GM12878 (cell line): ENCODE measurements at regions not wholly inside any gene's neighbourhood (a gene's known extent, or its start where the extent isn't known, plus 50 kb on each side); places are given as distances from the start of the nearest gene placed in this dataset.
"Not testable (repeated sequence)": the region's sequence is repeated elsewhere in the genome, so short reads cannot be mapped to it uniquely, and the experiment has no call there.

Source experiments
- ATAC-seq: fragments of 200-7000 bp; cut with Tn5 transposase; 3 replicates; pipeline ENCODE4 v1.9.1; 2020; ENCODE audit warnings: mild to moderate bottlenecking, moderate library complexity
- BruUV-seq: library from RNA; stranded (reverse); fragments of 400-500 nt; replicated peaks from 2 replicates; lab custom pipeline; 2021; lab: Mats Ljungman, UMichigan
- CTCF ChIA-PET: fragments of 300-600 bp; sonication (Branson Sonifier 250); formaldehyde crosslinking; extraction: SDS; loops from one replicate; lab custom pipeline; 2021; ENCODE audit warnings: inconsistent platforms; lab: Yijun Ruan, JAX
- POLR2A ChIA-PET: fragments of 350-600 bp; formaldehyde crosslinking; extraction: SDS; loops from one replicate; lab custom pipeline; 2021; ENCODE audit warnings: inconsistent platforms; lab: Charles Lee
- RAD21 ChIA-PET: fragments of 300-600 bp; sonication (Branson Sonifier 250); formaldehyde crosslinking; loops from one replicate; lab custom pipeline; 2023; ENCODE audit warnings: antibody characterized with exemption; ENCODE audit not compliant: unreplicated experiment; lab: Charles Lee
- SMC1A ChIA-PET: fragments of 300-600 bp; sonication (Branson Sonifier 250); formaldehyde crosslinking; loops from one replicate; lab custom pipeline; 2023; ENCODE audit not compliant: unreplicated experiment, uncharacterized antibody; lab: Charles Lee
- DNase-seq: peaks from one replicate; pipeline ENCODE4 v3.0.0-alpha.2; 2011; ENCODE audit warnings: low read depth, low spot score
- FAIRE-seq: peaks from 3 replicates; lab custom pipeline; 2011; peaks lifted over from hg19 to GRCh38; lab: Jason Lieb, UNC
- H2AFZ ChIP-seq: 2 replicates; pipeline ENCODE4 v1.6.0; 2011; ENCODE audit warnings: low read depth, low read length, control low read depth; ENCODE audit not compliant: control insufficient read depth
- H3K27ac ChIP-seq: 2 replicates; pipeline ENCODE4 v1.5.1; 2011; ENCODE audit warnings: control low read depth; ENCODE audit not compliant: control insufficient read depth, insufficient read depth
- H3K27me3 ChIP-seq, 2 experiments: replicated peaks in 1 of 2; 2 replicates each; pipeline versions ENCODE4 v1.6.0 to v1.6.1; 2011; ENCODE audit warnings: low read length in 1 of 2; ENCODE audit not compliant: control insufficient read depth in 2 of 2, insufficient read depth in 2 of 2
- H3K36me3 ChIP-seq, 2 experiments: 2 replicates each; pipeline ENCODE4 v1.5.1; 2011; ENCODE audit warnings: low read length in 1 of 2; ENCODE audit not compliant: control insufficient read depth in 2 of 2, insufficient read depth in 2 of 2
- H3K4me1 ChIP-seq: 2 replicates; pipeline ENCODE4 v1.6.1; 2011; ENCODE audit warnings: mild to moderate bottlenecking, low read length, moderate library complexity, mixed read lengths; ENCODE audit not compliant: control insufficient read depth, insufficient read depth
- H3K4me2 ChIP-seq: 2 replicates; pipeline ENCODE4 v1.6.0; 2011; ENCODE audit warnings: control low read depth; ENCODE audit not compliant: control insufficient read depth, insufficient read depth
- H3K4me3 ChIP-seq: fragments of 200-600 bp; sonication (generic); 2 replicates; pipeline ENCODE4 v1.5.1; 2016
- H3K79me2 ChIP-seq: 2 replicates; pipeline ENCODE4 v1.6.0; 2011; ENCODE audit warnings: low read length; ENCODE audit not compliant: control insufficient read depth, insufficient read depth
- H3K9ac ChIP-seq: 2 replicates; pipeline ENCODE4 v1.8.0; 2011; ENCODE audit warnings: low read length, control low read depth, mixed read lengths; ENCODE audit not compliant: control insufficient read depth, insufficient read depth
- H3K9me3 ChIP-seq: replicated peaks from 3 replicates; pipeline ENCODE4 v1.5.1; 2011; ENCODE audit warnings: mild to moderate bottlenecking, low read length; ENCODE audit not compliant: control insufficient read depth, insufficient read depth
- H4K20me1 ChIP-seq: 2 replicates; pipeline ENCODE4 v1.6.0; 2011; ENCODE audit not compliant: control insufficient read depth, insufficient read depth
- ATF2 ChIP-seq: IDR thresholded peaks from 2 replicates; pipeline ENCODE4 v1.6.1; 2012; ENCODE audit warnings: low read length, inconsistent platforms
- CBFB ChIP-seq: IDR thresholded peaks from 2 replicates; pipeline ENCODE4 v1.6.1; 2016; ENCODE audit warnings: antibody characterized with exemption, low read depth
- CHD4 ChIP-seq: fragments of 200-600 bp; sonication (generic); IDR thresholded peaks from 2 replicates; pipeline ENCODE4 v1.6.1; 2016; ENCODE audit warnings: mild to moderate bottlenecking
- MTA2 ChIP-seq: fragments of 450-650 bp; IDR thresholded peaks from 2 replicates; pipeline ENCODE4 v1.6.1; 2016; ENCODE audit warnings: low read depth, mild to moderate bottlenecking, moderate library complexity
- NFYB ChIP-seq: IDR thresholded peaks from 2 replicates; pipeline ENCODE4 v1.6.1; 2011; ENCODE audit warnings: low read depth, mild to moderate bottlenecking, low read length, improper control_type of control experiment, moderate library complexity; ENCODE audit not compliant: insufficient read depth
- PBX3 ChIP-seq: IDR thresholded peaks from 2 replicates; pipeline ENCODE4 v1.6.1; 2011; ENCODE audit warnings: mild to moderate bottlenecking, low read depth, low read length, moderate library complexity; ENCODE audit not compliant: insufficient replicate concordance
- SMARCA5 ChIP-seq: fragments of 450-650 bp; IDR thresholded peaks from 2 replicates; pipeline ENCODE4 v1.6.1; 2017; ENCODE audit warnings: mild to moderate bottlenecking
- TCF7 ChIP-seq: IDR thresholded peaks from 2 replicates; pipeline ENCODE4 v1.6.1; 2014; ENCODE audit warnings: antibody characterized with exemption, borderline replicate concordance
- WGBS: methylation state at CpG from one replicate; pipeline ENCODE4 v1.1.6; 2016; ENCODE audit warnings: low lambda C conversion rate; ENCODE audit not compliant: insufficient replicate concordance, insufficient coverage; ENCODE audit errors: missing lambda C conversion rate; 5-methylcytosine and 5-hydroxymethylcytosine counted together
- in situ Hi-C: fragments of 300-500 bp; cut with MboI; formaldehyde crosslinking; loops from 9 replicates; pipeline ENCODE4 v1.14.3; 2018; ENCODE audit warnings: mixed read lengths
- intact Hi-C: fragments of 100-400 bp; cut with micrococcal nuclease; formaldehyde crosslinking; loops from one replicate; pipeline ENCODE4 v1.14.2; 2022; ENCODE audit not compliant: unreplicated experiment

- Histone ChIP-seq H4K20me1 (no peaks in the 10 kb centered on the region), H2AFZ (no peak overlapping the region), H3K4me1 (no peaks in the 10 kb centered on the region), H3K79me2 (no peaks in the 10 kb centered on the region), H3K9me3 (no peaks in the 10 kb centered on the region), H3K36me3 (no peaks in the 10 kb centered on the region), H3K27ac (no peak overlapping the region), H3K4me3 (no peak overlapping the region), H3K4me2 (no peak overlapping the region), H3K9ac (no peak overlapping the region), H3K27me3 (no peaks in the 10 kb centered on the region)
- ChIA-PET CTCF (no interaction called here), SMC1A (interaction anchor here (1.1 kb wide), 1 partner anchor 923 kb away, joined by 3 read pairs; no protein-coding TSS in a partner anchor), RAD21 (no interaction called here), POLR2A (no interaction called here)
- intact Hi-C loops: no loop called here
- in situ Hi-C loops: no loop called here
- TF ChIP-seq SMARCA5 (no peak), CHD4 (no peak), ATF2 (no peak), PBX3 (no peak), NFYB (no peak), CBFB (no peak), MTA2 (no peak), TCF7 (no peak)
- BruUV-seq: no TSS peak
- DNase-seq (no peak), ATAC-seq (no peak), FAIRE-seq (no peak)
- 23% methylated on average over 2 of the region's 2 CpGs for WGBS
Measured at GRCh38 chr12:28040246-28040645, 67.7 kb upstream of the PTHLH start.

GRCh38 chr12:28046600-28046999 lies 74.1 kb upstream of the PTHLH start:
- H3K4me1 ChIP-seq, H3K4me2 ChIP-seq, H3K9me3 ChIP-seq, in situ Hi-C loops, intact Hi-C loops, DNase-seq, CTCF ChIA-PET, ATAC-seq, BruUV-seq, RAD21 ChIA-PET, H3K27ac ChIP-seq, H3K36me3 ChIP-seq, H3K4me3 ChIP-seq, H3K9ac ChIP-seq, H4K20me1 ChIP-seq, SMC1A ChIA-PET, H3K27me3 ChIP-seq, POLR2A ChIA-PET, H2AFZ ChIP-seq, FAIRE-seq, H3K79me2 ChIP-seq: not testable (repeated sequence)
- 40% methylated on average over 3 of the region's 3 CpGs for WGBS
